Liver (tissue), 3 donors: ENCODE measurements at regions not wholly inside any gene's neighbourhood (a gene's known extent, or its start where the extent isn't known, plus 50 kb on each side); places are given as distances from the start of the nearest gene placed in this dataset.

Experiments
- EGR1 ChIP-seq, 2 donors: IDR thresholded peaks; 2 replicates each; pipeline ENCODE4 v1.6.1; 2016 to 2018; ENCODE audit warnings: antibody characterized with exemption in 2 of 2, low read depth in 2 of 2
- FOXA1 ChIP-seq: IDR thresholded peaks from 2 replicates; pipeline ENCODE4 v1.6.1; 2016; ENCODE audit warnings: antibody characterized with exemption
- JUND ChIP-seq, 2 donors: IDR thresholded peaks; 2 replicates each; pipeline ENCODE4 v1.6.1; 2016; ENCODE audit warnings: antibody characterized with exemption in 2 of 2
- RAD21 ChIP-seq, 2 donors: IDR thresholded peaks; 2 replicates each; pipeline ENCODE4 v1.6.1; 2016; ENCODE audit warnings: antibody characterized with exemption in 2 of 2, mild to moderate bottlenecking in 2 of 2
- SP1 ChIP-seq: IDR thresholded peaks from 2 replicates; pipeline ENCODE4 v1.6.1; 2018; ENCODE audit warnings: antibody characterized with exemption, mild to moderate bottlenecking
- TAF1 ChIP-seq: conservative IDR thresholded peaks from 2 replicates; pipeline ENCODE4 v1.6.1; 2016; ENCODE audit warnings: antibody characterized with exemption, mild to moderate bottlenecking
- YY1 ChIP-seq: IDR thresholded peaks from 2 replicates; pipeline ENCODE4 v1.6.1; 2016; ENCODE audit warnings: antibody characterized with exemption, mild to moderate bottlenecking
- TF ChIP-seq, protein P1 (sequence below): fragments of 150-350 bp; IDR thresholded peaks from 2 replicates; pipeline ENCODE4 v1.5.1; 2017; ENCODE audit warnings: improper control_type of control experiment, low read depth, low read length; ENCODE audit not compliant: missing input control
- TF ChIP-seq, protein P2 (sequence below): IDR thresholded peaks from 2 replicates; pipeline ENCODE4 v1.6.1; 2016; ENCODE audit warnings: antibody characterized with exemption
- TF ChIP-seq, protein P3 (sequence below): IDR thresholded peaks from 2 replicates; pipeline ENCODE4 v1.6.1; 2016; ENCODE audit warnings: antibody characterized with exemption
- TF ChIP-seq, protein P4 (sequence below): IDR thresholded peaks from 2 replicates; pipeline ENCODE4 v1.6.1; 2016; ENCODE audit warnings: antibody characterized with exemption, mild to moderate bottlenecking
- donor health status: healthy.
- donor health status: healthy.

DNA sequence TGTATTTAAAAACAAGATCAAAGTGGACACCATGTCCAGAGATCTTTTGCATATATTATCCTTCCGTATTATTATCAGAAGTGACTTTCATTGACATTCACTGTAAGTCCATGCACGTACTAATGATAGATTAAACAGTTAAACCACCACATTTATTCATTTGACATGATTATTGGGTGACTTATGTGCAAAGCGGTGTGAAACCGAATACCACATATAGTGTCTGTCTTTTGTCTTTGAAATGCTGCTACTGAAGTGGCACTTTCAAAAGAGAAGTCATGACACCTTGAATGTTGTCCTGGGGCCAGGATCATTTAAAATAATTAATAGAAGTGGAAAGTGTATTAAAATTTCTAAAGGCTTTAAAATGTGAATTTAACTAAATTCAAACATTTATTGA, 100.1 kb downstream of the ERCC5 start:
- TF ChIP-seq, protein P1, sequence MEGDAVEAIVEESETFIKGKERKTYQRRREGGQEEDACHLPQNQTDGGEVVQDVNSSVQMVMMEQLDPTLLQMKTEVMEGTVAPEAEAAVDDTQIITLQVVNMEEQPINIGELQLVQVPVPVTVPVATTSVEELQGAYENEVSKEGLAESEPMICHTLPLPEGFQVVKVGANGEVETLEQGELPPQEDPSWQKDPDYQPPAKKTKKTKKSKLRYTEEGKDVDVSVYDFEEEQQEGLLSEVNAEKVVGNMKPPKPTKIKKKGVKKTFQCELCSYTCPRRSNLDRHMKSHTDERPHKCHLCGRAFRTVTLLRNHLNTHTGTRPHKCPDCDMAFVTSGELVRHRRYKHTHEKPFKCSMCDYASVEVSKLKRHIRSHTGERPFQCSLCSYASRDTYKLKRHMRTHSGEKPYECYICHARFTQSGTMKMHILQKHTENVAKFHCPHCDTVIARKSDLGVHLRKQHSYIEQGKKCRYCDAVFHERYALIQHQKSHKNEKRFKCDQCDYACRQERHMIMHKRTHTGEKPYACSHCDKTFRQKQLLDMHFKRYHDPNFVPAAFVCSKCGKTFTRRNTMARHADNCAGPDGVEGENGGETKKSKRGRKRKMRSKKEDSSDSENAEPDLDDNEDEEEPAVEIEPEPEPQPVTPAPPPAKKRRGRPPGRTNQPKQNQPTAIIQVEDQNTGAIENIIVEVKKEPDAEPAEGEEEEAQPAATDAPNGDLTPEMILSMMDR: no peak
- TF ChIP-seq, protein P2, sequence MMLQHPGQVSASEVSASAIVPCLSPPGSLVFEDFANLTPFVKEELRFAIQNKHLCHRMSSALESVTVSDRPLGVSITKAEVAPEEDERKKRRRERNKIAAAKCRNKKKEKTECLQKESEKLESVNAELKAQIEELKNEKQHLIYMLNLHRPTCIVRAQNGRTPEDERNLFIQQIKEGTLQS: no peak
- TF ChIP-seq, protein P3, sequence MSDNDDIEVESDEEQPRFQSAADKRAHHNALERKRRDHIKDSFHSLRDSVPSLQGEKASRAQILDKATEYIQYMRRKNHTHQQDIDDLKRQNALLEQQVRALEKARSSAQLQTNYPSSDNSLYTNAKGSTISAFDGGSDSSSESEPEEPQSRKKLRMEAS: no peak
- TF ChIP-seq, protein P4, sequence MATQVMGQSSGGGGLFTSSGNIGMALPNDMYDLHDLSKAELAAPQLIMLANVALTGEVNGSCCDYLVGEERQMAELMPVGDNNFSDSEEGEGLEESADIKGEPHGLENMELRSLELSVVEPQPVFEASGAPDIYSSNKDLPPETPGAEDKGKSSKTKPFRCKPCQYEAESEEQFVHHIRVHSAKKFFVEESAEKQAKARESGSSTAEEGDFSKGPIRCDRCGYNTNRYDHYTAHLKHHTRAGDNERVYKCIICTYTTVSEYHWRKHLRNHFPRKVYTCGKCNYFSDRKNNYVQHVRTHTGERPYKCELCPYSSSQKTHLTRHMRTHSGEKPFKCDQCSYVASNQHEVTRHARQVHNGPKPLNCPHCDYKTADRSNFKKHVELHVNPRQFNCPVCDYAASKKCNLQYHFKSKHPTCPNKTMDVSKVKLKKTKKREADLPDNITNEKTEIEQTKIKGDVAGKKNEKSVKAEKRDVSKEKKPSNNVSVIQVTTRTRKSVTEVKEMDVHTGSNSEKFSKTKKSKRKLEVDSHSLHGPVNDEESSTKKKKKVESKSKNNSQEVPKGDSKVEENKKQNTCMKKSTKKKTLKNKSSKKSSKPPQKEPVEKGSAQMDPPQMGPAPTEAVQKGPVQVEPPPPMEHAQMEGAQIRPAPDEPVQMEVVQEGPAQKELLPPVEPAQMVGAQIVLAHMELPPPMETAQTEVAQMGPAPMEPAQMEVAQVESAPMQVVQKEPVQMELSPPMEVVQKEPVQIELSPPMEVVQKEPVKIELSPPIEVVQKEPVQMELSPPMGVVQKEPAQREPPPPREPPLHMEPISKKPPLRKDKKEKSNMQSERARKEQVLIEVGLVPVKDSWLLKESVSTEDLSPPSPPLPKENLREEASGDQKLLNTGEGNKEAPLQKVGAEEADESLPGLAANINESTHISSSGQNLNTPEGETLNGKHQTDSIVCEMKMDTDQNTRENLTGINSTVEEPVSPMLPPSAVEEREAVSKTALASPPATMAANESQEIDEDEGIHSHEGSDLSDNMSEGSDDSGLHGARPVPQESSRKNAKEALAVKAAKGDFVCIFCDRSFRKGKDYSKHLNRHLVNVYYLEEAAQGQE: no peak
- TF ChIP-seq JUND (IDR thresholded peaks at IDR 0.05) (no peak), YY1 (no peak), TAF1 (no peak), EGR1 (IDR thresholded peaks at IDR 0.05; ENCODE audit: low read depth in 2 of 2) (no peak), SP1 (no peak), FOXA1 (no peak), RAD21 (IDR thresholded peaks at IDR 0.05) (no peak)
